ENCODE measurements at regions not wholly inside any gene's neighbourhood (a gene's known extent, or its start where the extent isn't known, plus 50 kb on each side); places are given as distances from the start of the nearest gene placed in this dataset.

GRCh38 chr1:232555494-232556210, 74.3 kb downstream of the SIPA1L2 start:
- TF ChIP-seq ZNF384 (IDR thresholded peaks at IDR 0.05) (no peak), SUZ12 (IDR thresholded peaks at IDR 0.05) (no peak), TARDBP (IDR thresholded peaks at IDR 0.05) (no peak), FOXA1 (IDR thresholded peaks at IDR 0.05) (no peak), ARNT (IDR thresholded peaks at IDR 0.05) (no peak), NFRKB (IDR thresholded peaks at IDR 0.05) (no peak), SP1 (IDR thresholded peaks at IDR 0.05) (no peak), L3MBTL2 (conservative IDR thresholded peaks at IDR 0.05) (no peak)
